ENCODE measurements at regions not wholly inside any gene's neighbourhood (a gene's known extent, or its start where the extent isn't known, plus 50 kb on each side); places are given as distances from the start of the nearest gene placed in this dataset.
A peak's percentile ranks its signal among the peaks of the same experiment; 100 is the strongest.

DNA sequence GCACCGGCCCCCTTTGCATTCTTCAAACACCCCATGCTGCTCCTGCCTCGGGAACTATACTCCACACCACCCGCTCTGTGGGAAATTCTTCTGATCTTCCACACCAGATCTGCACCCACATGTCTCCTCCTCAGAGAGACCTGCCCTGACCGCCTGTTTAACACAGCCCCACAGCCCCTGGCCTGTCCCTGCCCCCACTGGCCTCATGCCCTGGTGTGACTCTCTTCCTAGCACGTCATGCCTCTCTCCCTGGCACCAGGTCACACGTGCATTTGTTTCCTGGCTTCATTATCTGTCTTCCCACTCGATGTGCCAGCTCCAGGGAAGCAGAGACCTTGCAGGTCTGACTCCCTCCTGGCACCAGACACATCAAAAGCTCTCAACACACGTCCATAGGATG lies 79.6 kb downstream of the ANKRD60 start:
- no peak overlapping the region for H3K9ac ChIP-seq (ENCODE audit: low read length)
- no peaks in the 10 kb centered on the region for H3K79me2 ChIP-seq (ENCODE audit: low read length)
- no peaks in the 10 kb centered on the region for H3K9me3 ChIP-seq (ENCODE audit: low read length)
- H2AFZ ChIP-seq (ENCODE audit: low read length), result no peak overlapping the region
- H3K4me3 ChIP-seq (ENCODE audit: low read length), result no peak overlapping the region
- no peaks in the 10 kb centered on the region for H3K27me3 ChIP-seq (ENCODE audit: low read length)
- H3K9me2 ChIP-seq (replicated peaks; ENCODE audit: insufficient read depth, low read length), result no peaks in the 10 kb centered on the region
- H3K36me3 ChIP-seq (ENCODE audit: insufficient read depth, low read length), result no peaks in the 10 kb centered on the region
- no peaks in the 10 kb centered on the region for H3K4me1 ChIP-seq (ENCODE audit: low read length)
- no peak for DNase-seq
- no peak overlapping the region for H3K27ac ChIP-seq (ENCODE audit: low read length)
- no peak overlapping the region for H3K4me2 ChIP-seq (ENCODE audit: low read depth, low read length, poor library complexity, severe bottlenecking)
- no peaks in the 10 kb centered on the region for H4K20me1 ChIP-seq (ENCODE audit: insufficient read depth, low read depth, low read length)

DNA sequence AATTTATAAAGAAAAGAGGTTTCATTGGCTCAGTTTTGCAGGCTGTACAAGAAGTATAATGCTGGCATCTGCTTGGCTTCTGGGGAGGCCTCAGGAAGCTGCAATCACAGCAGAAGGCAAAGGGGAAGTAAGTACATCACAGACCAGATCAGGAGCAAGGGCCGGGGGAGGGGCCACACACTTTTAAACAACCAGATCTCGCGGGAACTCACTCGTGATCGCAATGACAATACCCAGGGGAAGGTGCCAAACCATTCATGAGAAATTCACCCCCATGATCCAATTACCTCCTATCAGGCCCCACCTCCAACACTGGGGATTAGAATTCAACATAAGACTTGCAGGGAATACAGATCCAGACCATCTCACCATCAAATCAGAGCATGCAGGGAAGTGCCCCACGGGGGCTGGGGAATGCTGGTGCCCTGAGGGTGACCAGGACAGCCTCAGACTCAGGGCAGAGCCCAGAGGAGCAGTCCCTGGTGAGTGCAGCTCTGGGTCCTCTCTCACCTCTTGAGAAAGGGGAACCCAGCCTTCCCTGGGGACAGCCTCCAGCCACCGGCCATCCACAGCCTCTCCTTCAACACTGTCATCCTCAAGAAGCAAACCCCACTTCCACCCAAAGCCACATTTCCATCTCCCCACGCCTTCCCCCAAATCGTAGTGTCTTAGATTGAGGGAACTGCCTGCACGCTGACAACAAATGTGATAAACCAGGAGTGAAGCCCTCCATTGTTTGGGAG lies 80.7 kb downstream of the ANKRD60 start:
- H3K9me2 ChIP-seq (replicated peaks; ENCODE audit: insufficient read depth, low read length), result no peaks in the 10 kb centered on the region
- DNase-seq, result peak; percentile 45
- H3K9me3 ChIP-seq (ENCODE audit: low read length), result no peaks in the 10 kb centered on the region
- no peaks in the 10 kb centered on the region for H3K36me3 ChIP-seq (ENCODE audit: insufficient read depth, low read length)
- H3K79me2 ChIP-seq (ENCODE audit: low read length), result no peaks in the 10 kb centered on the region
- H4K20me1 ChIP-seq (ENCODE audit: insufficient read depth, low read depth, low read length), result no peaks in the 10 kb centered on the region
- no peak overlapping the region for H3K9ac ChIP-seq (ENCODE audit: low read length)
- no peaks in the 10 kb centered on the region for H3K4me1 ChIP-seq (ENCODE audit: low read length)
- no peak overlapping the region for H3K4me3 ChIP-seq (ENCODE audit: low read length)
- H2AFZ ChIP-seq (ENCODE audit: low read length), result no peak overlapping the region
- no peak overlapping the region for H3K27ac ChIP-seq (ENCODE audit: low read length)
- H3K4me2 ChIP-seq (ENCODE audit: low read depth, low read length, poor library complexity, severe bottlenecking), result no peak overlapping the region
- no peaks in the 10 kb centered on the region for H3K27me3 ChIP-seq (ENCODE audit: low read length)

DNA sequence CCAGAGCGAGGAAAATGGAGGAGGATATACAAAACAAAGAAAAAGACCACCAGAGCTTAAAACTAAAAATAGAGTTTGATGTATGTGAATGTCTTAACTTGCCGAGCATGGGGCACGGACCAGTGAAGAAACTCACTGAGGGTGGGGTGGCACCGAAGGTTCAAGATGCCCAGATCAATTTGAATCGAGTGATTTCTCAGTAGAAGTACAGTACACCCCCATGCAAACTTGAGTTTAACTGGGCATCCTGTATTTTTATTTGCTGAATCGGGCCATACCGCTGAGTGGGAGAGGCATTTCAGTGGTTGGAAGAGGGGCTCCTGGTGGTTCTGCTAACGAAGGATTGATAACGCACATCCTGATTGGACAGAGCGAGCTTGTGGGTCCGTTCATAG lies 81.7 kb downstream of the ANKRD60 start:
- no peak for DNase-seq
- no peak overlapping the region for H2AFZ ChIP-seq (ENCODE audit: low read length)
- no peaks in the 10 kb centered on the region for H3K9me3 ChIP-seq (ENCODE audit: low read length)
- no peaks in the 10 kb centered on the region for H3K79me2 ChIP-seq (ENCODE audit: low read length)
- H3K4me2 ChIP-seq (ENCODE audit: low read depth, low read length, poor library complexity, severe bottlenecking), result no peak overlapping the region
- H3K9ac ChIP-seq (ENCODE audit: low read length), result no peak overlapping the region
- no peak overlapping the region for H3K4me3 ChIP-seq (ENCODE audit: low read length)
- no peaks in the 10 kb centered on the region for H3K4me1 ChIP-seq (ENCODE audit: low read length)
- no peaks in the 10 kb centered on the region for H4K20me1 ChIP-seq (ENCODE audit: insufficient read depth, low read depth, low read length)
- no peaks in the 10 kb centered on the region for H3K27me3 ChIP-seq (ENCODE audit: low read length)
- no peaks in the 10 kb centered on the region for H3K9me2 ChIP-seq (replicated peaks; ENCODE audit: insufficient read depth, low read length)
- H3K36me3 ChIP-seq (ENCODE audit: insufficient read depth, low read length), result no peaks in the 10 kb centered on the region
- no peak overlapping the region for H3K27ac ChIP-seq (ENCODE audit: low read length)

DNA sequence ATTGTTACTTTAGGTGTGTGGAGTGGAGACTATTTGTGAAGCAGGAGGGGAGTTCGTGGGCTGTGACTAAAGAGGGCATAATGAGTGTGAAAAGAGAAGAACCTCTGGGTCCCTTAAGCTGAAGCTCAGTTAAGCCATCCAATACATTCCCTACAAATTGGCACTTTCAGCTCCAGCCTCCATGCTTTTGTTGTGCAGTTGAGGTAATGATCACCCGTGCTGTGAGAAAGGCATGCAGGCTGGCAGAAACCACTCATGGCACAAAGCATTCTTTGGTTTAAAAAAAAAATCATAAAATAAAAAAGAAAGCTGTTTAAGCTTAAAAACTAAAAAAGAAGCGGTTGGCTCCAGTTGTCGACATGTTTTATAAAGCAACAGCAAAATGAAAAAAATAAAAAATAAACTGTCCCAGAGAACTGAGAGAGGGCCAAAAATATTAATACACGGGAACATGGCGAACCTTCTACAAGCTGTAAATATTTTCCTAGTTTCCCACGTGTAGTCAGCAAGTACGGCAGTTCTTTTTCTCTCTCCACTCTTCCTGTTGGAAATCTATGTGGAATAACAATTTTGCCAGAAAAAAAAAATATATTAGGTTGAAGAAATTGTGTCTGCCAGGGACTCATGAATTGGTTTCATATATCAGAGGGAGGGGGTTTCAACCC lies 82.2 kb downstream of the ANKRD60 start:
- Histone ChIP-seq H2AFZ (ENCODE audit: low read length) (no peak overlapping the region), H4K20me1 (ENCODE audit: insufficient read depth, low read depth, low read length) (no peaks in the 10 kb centered on the region), H3K27me3 (ENCODE audit: low read length) (no peaks in the 10 kb centered on the region), H3K9me3 (ENCODE audit: low read length) (no peaks in the 10 kb centered on the region), H3K4me2 (ENCODE audit: low read depth, low read length, poor library complexity, severe bottlenecking) (no peak overlapping the region), H3K4me3 (ENCODE audit: low read length) (no peak overlapping the region), H3K9ac (ENCODE audit: low read length) (no peak overlapping the region), H3K79me2 (ENCODE audit: low read length) (no peaks in the 10 kb centered on the region), H3K27ac (ENCODE audit: low read length) (no peak overlapping the region), H3K4me1 (ENCODE audit: low read length) (no peaks in the 10 kb centered on the region), H3K9me2 (replicated peaks; ENCODE audit: insufficient read depth, low read length) (no peaks in the 10 kb centered on the region), H3K36me3 (ENCODE audit: insufficient read depth, low read length) (no peaks in the 10 kb centered on the region)
- no peak for DNase-seq

DNA sequence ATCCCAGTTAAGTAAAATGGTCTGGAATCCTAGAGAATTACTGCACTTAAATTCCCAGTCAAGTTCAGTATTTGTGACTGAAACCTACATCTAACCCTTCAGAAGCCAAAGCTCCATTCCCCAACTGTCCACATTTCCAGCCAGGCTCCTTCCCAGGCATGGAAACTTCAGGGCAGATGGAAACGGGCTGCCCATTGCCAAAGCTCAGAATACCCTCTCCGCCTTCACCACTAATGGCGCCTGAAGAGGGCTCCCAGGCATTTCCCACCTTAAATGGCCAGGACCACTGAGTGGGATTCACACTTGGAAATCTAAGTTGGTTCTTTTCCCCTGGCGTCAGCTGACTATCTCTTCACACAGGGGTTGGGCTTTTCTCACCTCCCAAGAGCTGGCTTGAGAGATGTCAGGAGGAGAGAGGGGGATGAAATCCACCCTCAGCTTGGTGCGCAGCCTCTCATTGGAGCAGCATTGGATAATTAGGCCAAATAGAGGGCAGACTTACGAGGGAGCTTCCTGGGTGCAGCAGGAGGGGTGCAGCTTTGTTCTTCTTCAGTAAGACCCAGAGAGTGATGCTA lies 82.9 kb downstream of the ANKRD60 start:
- Histone ChIP-seq H3K4me2 (ENCODE audit: low read depth, low read length, poor library complexity, severe bottlenecking) (no peak overlapping the region), H3K9me2 (replicated peaks; ENCODE audit: insufficient read depth, low read length) (no peaks in the 10 kb centered on the region), H4K20me1 (ENCODE audit: insufficient read depth, low read depth, low read length) (no peaks in the 10 kb centered on the region), H3K4me1 (ENCODE audit: low read length) (no peaks in the 10 kb centered on the region), H3K27me3 (ENCODE audit: low read length) (no peaks in the 10 kb centered on the region), H3K9ac (ENCODE audit: low read length) (no peak overlapping the region), H3K36me3 (ENCODE audit: insufficient read depth, low read length) (no peaks in the 10 kb centered on the region), H3K9me3 (ENCODE audit: low read length) (no peaks in the 10 kb centered on the region), H3K4me3 (ENCODE audit: low read length) (no peak overlapping the region), H3K27ac (ENCODE audit: low read length) (no peak overlapping the region), H3K79me2 (ENCODE audit: low read length) (no peaks in the 10 kb centered on the region), H2AFZ (ENCODE audit: low read length) (no peak overlapping the region)
- no peak for DNase-seq

DNA sequence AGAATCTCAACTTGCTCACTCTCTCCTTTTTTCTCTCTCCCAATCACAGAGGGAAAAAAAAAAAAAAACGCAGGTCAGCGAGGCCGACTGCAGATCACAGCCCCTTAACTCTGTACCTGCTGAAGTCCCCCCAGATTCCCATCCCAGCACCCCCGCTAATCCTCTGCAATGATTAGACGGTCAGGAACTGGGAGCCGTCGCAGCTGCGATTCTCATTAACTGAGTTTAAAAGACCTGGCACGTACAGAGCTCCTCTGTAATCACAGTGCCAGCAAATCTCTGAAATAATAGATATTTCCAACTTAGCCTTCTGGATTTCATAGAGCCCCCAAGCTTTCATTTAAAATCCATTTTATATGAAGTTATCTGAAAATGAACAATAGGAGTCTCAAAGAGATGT lies 84.4 kb downstream of the ANKRD60 start:
- Histone ChIP-seq H3K4me1 (ENCODE audit: low read length) (no peaks in the 10 kb centered on the region), H3K4me2 (ENCODE audit: low read depth, low read length, poor library complexity, severe bottlenecking) (no peak overlapping the region), H3K36me3 (ENCODE audit: insufficient read depth, low read length) (no peaks in the 10 kb centered on the region), H3K27me3 (ENCODE audit: low read length) (no peaks in the 10 kb centered on the region), H4K20me1 (ENCODE audit: insufficient read depth, low read depth, low read length) (0 out of 2 replicates have a peak, but pooled peaks cover 5% of the 10 kb centered on the region), H3K9ac (ENCODE audit: low read length) (no peak overlapping the region), H3K9me2 (replicated peaks; ENCODE audit: insufficient read depth, low read length) (no peaks in the 10 kb centered on the region), H3K79me2 (ENCODE audit: low read length) (no peaks in the 10 kb centered on the region), H2AFZ (ENCODE audit: low read length) (no peak overlapping the region), H3K9me3 (ENCODE audit: low read length) (no peaks in the 10 kb centered on the region), H3K4me3 (ENCODE audit: low read length) (no peak overlapping the region), H3K27ac (ENCODE audit: low read length) (no peak overlapping the region)
- DNase-seq, result no peak

DNA sequence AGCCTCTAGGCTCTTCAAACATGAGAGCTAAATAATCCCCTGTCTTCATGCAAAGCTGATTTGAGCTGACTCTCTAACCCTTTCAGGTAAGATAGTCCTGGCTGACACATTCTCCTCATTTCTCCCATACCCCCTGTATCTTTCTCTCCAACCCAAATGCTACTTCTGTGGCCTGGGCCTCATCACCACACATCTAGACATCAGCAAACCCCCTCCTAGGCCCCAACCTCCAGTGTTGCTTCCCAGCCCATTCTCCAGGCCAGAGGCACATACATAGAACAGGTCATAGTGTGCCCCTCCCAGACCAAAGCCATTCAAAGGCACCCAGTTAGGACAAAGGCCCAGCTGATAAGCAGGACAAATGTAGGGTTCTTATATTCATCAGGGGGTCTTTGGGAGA lies 84.9 kb downstream of the ANKRD60 start:
- no peak overlapping the region for H3K4me3 ChIP-seq (ENCODE audit: low read length)
- H3K9me2 ChIP-seq (replicated peaks; ENCODE audit: insufficient read depth, low read length), result no peaks in the 10 kb centered on the region
- H2AFZ ChIP-seq (ENCODE audit: low read length), result no peak overlapping the region
- no peak overlapping the region for H3K4me2 ChIP-seq (ENCODE audit: low read depth, low read length, poor library complexity, severe bottlenecking)
- no peak for DNase-seq
- no peaks in the 10 kb centered on the region for H3K27me3 ChIP-seq (ENCODE audit: low read length)
- H3K9ac ChIP-seq (ENCODE audit: low read length), result no peak overlapping the region
- H3K79me2 ChIP-seq (ENCODE audit: low read length), result no peaks in the 10 kb centered on the region
- H3K27ac ChIP-seq (ENCODE audit: low read length), result no peak overlapping the region
- H3K4me1 ChIP-seq (ENCODE audit: low read length), result no peaks in the 10 kb centered on the region
- H3K36me3 ChIP-seq (ENCODE audit: insufficient read depth, low read length), result no peaks in the 10 kb centered on the region
- 0 out of 2 replicates have a peak, but pooled peaks cover 5% of the 10 kb centered on the region for H4K20me1 ChIP-seq (ENCODE audit: insufficient read depth, low read depth, low read length)
- H3K9me3 ChIP-seq (ENCODE audit: low read length), result no peaks in the 10 kb centered on the region

DNA sequence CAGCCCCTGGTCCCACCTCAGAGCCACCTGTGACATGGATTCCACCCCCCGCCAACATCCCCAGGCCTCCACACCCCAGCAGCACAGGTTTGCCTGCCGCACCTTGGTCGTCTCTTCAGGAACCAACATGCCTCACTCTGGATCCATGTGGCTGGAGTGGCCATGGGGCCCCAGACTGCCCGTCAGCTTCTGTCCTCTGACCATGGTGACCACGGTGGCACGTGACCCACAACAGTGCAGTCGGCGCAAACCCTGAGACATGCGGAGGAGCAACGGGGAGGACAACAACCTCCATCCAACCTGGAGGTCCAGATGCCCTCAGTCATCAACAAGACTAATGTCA lies 85.6 kb downstream of the ANKRD60 start:
- H4K20me1 ChIP-seq (ENCODE audit: insufficient read depth, low read depth, low read length), result 0 out of 2 replicates have a peak, but pooled peaks cover 5% of the 10 kb centered on the region
- no peaks in the 10 kb centered on the region for H3K36me3 ChIP-seq (ENCODE audit: insufficient read depth, low read length)
- H3K27ac ChIP-seq (ENCODE audit: low read length), result no peak overlapping the region
- no peaks in the 10 kb centered on the region for H3K4me1 ChIP-seq (ENCODE audit: low read length)
- H3K9me3 ChIP-seq (ENCODE audit: low read length), result no peaks in the 10 kb centered on the region
- no peak overlapping the region for H3K4me2 ChIP-seq (ENCODE audit: low read depth, low read length, poor library complexity, severe bottlenecking)
- H3K4me3 ChIP-seq (ENCODE audit: low read length), result no peak overlapping the region
- H2AFZ ChIP-seq (ENCODE audit: low read length), result no peak overlapping the region
- no peaks in the 10 kb centered on the region for H3K9me2 ChIP-seq (replicated peaks; ENCODE audit: insufficient read depth, low read length)
- H3K27me3 ChIP-seq (ENCODE audit: low read length), result no peaks in the 10 kb centered on the region
- DNase-seq, result no peak
- H3K9ac ChIP-seq (ENCODE audit: low read length), result no peak overlapping the region
- no peaks in the 10 kb centered on the region for H3K79me2 ChIP-seq (ENCODE audit: low read length)

Measured in Karpas-422 (cell line).